ENCODE measurements at regions not wholly inside any gene's neighbourhood (a gene's known extent, or its start where the extent isn't known, plus 50 kb on each side); places are given as distances from the start of the nearest gene placed in this dataset.
"Not testable (repeated sequence)": the region's sequence is repeated elsewhere in the genome, so short reads cannot be mapped to it uniquely, and the experiment has no call there.

DNA sequence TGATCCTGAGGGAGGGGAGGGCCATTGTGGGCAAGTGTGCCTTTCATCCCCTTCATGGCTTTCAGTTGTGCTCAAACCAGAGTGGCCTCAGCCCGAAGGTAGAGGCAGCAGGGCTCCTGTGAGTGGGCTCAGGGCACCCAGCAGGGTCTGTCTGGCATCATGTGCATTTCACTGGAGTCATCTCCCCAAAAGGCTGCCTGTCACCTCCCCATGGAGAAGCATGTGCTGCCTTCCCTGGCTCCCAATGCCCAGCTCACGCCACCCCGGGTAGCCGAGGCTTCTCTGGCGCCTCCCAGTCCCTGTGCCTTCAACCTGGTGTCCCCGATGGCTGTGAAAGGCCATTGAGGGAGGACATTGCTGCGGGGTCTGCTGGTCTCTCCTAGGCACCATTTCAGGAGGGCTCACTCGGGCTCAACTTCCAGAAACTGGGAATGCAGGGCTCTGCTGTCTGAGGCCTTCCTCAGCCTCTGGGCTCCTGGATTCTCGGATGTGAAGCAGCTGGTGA is 213.9 kb downstream of the BANP start:
- FAIRE-seq: not testable (repeated sequence)

DNA sequence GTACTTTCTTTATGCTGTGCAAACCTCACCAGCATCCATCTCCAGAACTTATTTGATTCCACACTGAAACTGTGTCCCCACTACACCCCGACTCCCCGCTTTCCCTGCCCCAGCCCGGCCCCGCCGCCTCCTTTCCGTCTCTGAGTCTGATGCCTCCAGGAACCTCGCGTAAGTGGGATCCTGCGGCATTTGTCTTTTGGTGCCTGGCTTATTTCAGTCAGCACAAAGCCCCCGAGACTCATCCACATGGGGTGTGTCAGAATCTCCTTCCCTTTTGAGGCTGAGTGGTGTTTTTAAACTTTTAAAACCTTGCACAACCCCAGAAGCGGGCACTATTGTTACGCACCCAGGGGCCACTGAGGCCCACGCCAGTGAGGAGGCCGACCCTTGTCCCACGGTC is 214.4 kb downstream of the BANP start:
- FAIRE-seq: not testable (repeated sequence)

DNA sequence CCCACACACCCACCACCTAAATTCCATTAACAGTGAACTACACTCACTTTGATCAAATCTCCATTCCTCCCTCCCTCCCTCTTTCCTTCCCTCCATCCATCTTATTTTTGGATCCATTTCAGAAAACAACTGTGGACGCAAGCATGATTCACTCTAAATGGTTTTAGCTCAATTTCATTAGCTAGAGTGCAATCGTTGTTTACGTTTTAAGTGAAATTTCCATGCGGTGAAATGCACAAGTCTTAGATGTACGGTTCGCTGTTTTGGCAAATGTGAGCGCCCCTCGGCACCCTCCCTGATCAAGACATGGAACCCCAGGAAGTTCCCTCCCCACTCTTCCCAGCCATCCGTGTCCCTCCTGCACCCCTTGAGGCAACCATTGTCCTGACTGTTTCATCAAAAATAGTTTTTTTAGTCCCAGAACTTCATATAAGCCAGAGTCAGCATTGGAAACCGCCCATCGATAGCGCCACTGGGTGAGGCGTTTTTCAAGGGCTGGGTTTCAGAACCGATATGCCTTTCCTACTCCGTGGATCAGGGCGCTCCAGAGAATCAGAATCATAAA is 215.1 kb downstream of the BANP start:
- peak; percentile 92 for FAIRE-seq

DNA sequence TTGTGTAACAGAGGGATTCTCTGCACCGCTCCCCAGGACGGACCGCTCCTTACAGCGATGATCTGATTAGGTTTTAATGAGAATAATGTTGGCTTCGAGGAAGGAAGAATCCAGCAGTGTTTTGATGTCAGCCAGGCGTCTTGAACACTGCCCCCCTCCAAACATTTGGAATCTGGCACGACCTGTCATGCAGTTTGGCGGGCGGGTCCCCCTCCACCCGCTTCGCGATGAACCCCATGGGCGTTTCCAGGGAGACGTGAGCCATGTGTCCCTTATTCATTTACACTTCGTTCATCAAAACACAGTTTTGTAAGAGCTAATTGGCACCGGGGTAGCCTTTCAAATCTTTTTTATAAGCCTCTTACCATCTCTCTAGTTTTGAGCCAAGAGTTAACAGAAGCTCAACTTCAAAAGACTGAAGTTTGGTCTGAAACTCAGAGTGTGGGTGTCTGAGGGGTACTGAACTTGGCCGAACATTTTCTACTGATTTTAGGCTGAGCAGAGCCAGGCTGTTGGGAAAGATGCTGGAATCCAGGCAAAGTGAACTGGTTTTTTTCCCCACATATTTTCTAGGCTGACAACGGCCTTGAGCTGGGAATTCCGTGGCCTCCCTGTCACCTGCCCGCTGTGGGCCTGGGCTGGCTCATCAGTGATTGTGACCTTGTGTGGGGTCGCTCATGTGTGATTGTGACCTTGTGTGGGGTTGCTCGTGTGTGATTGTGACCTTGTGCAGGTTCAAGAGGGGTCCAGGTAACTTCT is 214.8 kb upstream of the ZNF469 start:
- not testable (repeated sequence) for FAIRE-seq

DNA sequence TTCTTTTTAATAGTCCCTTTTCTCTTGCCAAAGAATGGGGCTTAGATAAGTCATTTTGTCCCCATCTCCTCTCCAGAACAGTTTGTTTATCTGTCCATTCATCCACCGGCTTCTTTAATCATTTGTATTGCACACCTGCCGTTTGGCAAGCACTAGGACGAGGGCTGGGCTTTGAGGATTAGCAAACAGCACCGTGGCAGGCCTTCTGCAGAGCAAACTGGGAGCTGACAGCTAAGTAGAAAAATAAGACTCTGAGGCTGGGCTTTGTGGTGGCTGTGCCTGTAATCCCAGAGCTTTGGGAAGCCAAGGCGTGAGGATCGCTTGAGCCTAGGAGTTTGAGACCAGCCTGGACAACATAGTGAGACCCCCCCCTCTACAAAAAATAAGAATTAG is 214.2 kb upstream of the ZNF469 start:
- FAIRE-seq: not testable (repeated sequence)

DNA sequence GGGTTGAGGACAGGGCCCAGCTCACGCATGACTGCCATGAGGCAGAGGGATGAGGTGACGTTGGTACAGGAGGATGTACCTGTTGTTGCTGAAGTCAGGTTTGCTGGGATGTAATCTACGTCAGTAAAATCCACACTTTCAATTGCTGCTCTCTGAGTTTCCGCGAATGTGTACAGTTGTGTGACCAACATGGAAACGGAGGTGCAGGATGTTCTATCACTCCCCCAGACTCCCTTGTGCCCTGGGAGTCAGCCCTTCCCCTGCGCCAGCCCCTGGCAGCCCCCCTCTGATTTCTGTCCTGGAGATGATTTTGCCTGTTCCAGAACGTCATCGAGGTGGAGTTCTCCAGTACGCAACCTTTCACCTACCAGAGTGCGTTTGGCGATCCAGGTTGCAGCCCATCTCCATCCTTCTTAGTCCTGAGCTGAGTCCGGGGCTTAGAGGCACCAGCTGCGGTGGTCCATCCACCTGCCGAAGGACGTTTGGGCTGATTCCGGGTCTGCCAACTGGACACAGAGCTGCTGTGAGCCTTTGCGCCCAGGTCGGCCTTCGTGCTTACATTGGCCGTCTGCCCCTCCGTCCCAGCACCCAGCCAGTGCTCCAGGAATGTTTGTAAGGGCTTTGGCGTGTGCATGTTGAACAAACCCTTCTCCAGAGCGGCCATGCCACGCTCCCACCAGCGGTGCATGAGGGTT is 213.5 kb upstream of the ZNF469 start:
- not testable (repeated sequence) for FAIRE-seq

DNA sequence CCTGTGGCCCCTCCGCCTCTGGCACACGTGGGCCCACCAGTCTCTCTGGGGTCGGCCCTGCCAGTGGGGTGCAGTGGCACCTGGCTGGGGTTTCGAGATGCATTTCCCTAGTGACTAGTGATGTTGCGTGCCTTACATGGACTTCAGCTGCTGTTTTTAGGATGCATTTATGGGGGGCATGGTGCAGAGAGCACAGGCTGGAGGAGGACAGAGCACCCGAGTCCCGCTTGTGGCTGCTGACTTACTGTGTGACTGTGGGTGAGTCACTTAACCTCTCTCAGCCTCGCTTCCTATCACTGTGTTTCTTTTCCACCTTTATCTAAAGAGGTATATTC is 213.0 kb upstream of the ZNF469 start:
- FAIRE-seq: not testable (repeated sequence)

DNA sequence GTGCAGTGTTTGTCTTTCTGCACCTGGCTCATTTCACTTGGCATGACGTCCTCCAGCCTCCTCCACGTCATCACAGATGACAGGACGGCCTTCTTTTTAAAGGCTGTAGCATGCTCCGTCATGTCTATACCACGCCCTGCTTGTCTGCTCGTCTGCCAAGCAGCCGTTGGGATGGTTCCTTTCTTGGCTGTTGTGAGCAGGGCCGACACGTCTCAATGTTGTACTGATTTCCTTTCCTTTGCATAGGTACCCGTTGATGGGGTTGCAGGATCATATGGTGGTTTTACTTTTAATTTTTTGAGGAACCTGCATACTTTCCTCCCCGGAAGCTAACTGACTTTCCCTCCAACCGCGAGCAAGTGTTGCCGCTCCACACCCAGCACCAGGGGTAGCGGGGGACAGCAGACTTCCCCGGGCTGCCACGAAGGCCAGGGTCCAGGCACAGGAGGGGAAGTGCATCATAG is 212.2 kb upstream of the ZNF469 start:
- no peak for FAIRE-seq

DNA sequence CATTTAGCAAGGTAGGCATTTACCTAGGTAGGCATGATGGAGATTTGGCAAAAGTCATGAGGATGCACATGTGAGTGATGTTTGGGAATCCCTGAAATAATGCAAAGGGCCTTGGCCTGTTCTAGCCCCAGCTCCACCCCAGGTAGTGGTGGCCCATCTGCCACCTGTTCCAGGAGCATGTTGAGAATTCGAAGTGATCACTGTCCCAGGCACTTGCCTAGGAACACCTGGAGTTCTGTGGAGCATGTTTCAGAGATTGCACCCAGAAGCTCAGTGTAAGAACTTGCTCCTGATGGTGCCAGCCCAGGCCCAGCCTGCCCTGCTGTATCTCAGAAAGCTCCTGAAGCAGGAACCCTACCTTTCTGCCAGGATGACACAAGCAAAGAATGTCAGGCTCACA is 211.6 kb upstream of the ZNF469 start:
- not testable (repeated sequence) for FAIRE-seq

DNA sequence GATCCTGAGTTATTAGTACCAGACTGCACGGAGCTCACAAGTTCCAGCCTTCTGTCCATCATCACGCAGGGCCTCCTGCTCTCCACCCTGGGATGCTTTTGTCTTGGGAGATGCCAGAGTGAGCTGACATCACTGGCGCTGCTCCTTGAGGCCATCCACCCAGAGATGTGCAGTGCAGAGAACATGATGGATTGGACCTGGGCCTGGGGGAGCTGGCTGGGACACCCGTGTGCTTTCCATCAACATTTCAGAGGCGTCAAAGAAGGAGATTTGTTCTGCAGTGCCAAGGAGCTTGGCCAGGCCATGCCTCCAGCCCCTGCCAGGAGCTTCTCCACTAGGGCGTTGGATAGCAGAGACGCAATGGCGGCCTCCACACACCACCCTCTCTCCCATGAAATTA is 206.6 kb upstream of the ZNF469 start:
- not testable (repeated sequence) for FAIRE-seq

DNA sequence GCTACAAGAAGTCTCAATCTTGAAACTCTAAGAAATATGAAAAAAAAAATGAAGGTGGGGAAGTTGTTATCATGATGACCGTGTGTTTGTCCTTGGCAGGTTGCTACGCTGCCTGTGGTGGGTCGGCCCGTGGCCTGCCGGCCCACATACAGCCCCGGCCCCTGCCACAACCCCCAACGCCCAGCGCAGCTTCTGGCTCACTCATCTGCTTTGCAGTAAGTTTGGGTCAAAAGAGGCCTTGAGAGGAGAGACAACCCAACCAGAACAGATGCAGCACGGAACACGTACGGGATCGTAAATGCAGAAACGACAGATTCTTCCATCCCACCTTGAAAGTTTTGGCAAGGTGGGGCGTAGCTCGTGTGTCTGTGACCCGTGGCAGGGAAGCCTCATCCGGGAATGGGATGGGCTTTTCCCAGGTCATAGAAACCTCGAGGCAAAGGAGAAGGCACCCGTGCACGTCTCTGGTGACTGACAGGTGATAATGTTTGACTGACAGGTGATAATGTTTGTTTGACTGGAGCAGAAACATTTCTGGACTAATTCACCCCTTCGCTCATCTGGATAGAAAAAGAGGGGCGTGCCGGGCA is 206.1 kb upstream of the ZNF469 start:
- FAIRE-seq: not testable (repeated sequence)

DNA sequence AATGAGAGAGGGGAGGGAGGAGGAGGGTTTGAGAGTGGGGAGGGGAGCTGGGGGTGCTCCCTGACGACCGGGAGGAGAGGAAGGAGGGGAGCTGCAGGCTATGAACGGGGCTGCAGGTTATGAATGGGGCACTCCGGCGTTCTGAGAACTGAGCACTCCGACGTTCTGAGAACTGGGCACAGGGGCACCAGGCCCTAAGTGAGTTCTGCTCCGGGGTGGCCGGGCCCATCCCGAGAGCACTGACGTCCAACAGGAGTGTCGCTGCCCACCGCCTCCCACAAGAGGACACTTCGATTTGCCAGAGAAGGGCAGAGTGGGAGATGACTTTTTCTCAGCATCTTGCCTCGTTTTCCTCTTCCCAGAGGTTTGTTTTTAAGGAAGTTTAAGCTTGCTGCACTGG is 204.5 kb upstream of the ZNF469 start:
- FAIRE-seq: not testable (repeated sequence)

DNA sequence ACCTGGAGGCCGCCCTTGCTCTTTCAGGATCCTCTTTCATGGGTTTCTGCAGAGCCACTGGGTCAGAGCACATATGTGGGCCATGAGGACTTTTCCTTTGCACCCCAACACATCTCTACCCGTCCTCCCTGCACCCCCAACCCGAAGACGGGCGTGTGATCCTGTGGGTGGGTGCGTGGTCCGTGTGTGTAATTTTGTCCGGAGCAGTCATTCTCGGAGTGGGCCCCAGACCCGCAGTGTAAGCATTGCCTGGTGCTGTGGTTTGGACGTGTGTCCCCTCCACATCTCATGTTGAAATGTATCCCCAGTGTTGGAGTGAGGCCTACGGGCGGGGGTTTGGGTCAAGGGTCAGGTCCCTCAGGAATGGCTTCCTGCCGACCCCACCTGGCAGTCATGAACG is 203.9 kb upstream of the ZNF469 start:
- FAIRE-seq: not testable (repeated sequence)

DNA sequence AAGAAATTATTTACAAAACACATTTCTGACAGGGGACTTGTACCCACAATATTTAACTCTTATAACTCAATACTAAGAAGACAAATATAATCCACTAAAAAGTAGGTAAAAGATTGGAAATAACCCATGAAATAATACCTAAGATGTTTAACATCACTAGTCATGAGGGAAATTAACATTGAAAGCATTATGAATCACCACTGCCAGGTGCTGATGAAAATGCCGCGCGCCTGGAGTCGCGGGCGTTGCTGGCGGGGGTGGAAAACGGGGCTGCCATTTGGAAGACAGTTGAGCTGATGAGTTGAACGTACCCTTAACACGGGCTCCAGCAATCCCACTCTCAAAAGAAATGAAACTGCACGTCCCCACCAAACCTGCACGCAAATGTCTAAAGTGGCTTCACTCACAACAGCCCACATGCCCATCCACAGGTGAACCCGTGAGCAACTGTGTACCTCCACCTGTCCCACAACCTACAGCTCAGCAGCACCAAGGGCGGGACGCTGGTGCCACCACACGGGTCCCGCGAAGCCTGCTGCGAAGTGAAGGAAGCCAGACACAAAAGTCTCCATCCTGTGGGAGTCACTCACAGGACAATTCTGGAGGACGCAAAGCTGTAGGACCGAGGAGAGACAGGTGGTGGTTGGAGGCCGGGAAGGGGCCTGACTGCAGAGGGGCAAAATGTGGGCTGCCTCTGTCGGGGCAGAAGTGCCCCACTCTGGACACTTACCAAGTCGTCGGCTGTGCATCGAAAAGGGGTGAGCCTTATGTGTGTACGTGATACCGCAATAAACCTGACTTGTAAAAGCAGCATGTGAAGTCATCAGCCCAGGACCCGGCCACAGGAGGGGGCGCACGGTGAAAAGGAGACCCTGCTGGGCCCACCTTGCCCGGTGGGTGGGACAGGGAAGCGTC is 199.5 kb upstream of the ZNF469 start:
- not testable (repeated sequence) for FAIRE-seq

DNA sequence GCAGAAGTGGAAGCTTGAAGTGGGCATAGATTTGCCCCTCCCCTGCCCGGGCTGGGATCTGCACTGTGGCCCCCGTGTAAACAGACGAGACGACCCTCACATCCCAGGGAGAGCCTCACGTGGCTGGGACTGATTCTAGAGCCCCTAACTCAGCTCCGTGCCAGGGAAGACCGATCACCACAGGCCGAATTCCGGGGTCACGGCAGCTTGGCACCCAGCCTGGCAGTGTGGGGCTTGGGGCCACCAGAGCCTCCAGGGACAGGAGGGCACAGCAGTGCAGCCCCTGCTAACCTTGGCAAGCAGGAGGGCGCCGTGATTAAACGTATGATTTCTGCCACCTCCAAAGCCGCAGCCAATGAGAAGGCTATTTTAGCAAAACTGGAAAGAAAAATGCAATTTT is 198.7 kb upstream of the ZNF469 start:
- FAIRE-seq: not testable (repeated sequence)

DNA sequence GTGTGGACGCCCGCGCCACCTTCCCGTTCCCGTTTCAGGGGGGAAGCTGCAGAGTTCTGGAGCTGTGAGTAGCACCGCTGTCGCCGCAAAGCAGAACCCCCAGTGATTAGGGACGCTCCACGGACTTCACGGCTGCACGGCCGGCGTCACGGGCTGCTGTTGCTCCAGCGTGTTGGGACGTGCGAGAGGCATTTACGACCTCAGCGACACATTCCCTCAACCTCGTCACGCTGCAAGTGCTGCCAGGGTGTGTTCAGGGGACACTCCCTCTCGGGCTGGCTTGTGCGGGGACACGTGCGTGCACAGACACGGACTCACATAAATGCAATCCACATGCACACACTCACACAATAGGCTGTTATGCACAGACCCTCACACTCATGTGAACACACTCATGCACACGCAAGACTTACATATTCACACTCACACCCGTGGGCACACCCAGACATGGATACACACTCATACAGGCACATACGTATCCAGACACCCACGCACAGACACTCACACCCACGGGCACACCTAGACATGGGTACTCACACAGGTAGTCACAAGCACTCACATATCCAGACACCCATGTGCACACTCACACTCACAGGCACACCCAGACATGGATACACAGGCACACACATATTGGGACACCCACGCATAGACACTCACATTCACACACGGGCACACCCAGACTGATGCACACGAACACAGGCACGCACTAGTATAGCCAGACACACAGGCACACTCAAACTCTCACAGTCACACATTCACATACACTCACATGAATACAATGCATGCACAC is 198.0 kb upstream of the ZNF469 start:
- not testable (repeated sequence) for FAIRE-seq

DNA sequence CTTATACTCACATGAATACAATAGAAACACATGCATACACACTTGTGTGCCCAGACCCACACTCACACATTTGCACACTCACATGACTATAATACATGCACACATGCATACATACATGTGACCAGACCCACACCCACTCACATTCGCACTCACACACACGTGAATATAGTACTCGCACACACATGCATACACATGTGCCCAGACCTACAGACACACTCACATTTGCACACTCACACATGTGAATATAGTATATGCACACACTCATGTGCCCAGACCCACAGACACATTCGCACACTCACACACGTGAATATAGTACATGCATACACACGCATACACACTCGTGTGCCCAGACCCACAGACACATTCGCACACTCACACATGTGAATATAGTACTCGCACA is 197.4 kb upstream of the ZNF469 start:
- FAIRE-seq: not testable (repeated sequence)

DNA sequence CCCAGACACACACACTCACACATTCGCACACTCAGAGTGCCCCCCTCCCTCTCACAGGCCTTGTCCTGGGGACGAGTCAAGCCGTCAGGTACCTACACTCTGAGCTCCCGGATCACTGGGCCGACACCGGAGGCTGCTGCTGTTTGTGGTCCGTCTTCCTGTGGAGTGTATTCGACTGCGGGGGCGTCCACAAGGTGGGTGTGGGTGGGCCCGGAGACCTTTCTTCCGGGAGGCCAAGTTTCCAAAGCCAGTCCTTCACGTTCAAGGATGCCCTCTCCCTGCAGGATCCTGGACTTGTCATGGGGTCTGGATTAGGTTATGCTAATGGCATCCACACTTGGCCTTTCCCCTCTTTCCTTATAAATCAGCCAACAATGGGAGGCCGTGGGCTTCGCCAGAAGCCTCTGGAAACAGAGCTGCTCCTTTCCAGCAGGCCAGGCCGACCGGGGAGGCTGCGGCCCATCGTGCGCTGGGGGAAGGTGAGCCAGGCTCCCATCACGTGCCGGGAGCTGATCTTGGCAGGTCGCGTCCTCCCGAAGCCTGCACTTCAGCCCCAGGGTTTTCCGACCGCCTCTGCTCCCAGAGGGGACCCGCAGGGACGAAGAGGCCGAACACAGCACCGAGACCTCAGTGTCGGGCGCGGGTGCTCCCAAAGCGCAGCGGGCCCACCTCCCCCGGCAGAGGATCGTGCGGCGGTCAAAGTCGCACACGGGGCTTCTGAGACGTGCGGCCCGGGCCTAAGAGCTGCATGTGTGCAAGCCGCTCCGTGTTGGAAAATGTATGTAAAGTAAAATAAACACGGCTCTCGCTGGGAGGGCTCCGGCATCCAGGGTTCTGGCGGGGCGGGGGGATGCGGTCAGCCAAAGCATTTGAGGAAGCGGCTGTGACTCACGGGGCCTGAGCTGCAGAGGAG is 196.5 kb upstream of the ZNF469 start:
- not testable (repeated sequence) for FAIRE-seq

DNA sequence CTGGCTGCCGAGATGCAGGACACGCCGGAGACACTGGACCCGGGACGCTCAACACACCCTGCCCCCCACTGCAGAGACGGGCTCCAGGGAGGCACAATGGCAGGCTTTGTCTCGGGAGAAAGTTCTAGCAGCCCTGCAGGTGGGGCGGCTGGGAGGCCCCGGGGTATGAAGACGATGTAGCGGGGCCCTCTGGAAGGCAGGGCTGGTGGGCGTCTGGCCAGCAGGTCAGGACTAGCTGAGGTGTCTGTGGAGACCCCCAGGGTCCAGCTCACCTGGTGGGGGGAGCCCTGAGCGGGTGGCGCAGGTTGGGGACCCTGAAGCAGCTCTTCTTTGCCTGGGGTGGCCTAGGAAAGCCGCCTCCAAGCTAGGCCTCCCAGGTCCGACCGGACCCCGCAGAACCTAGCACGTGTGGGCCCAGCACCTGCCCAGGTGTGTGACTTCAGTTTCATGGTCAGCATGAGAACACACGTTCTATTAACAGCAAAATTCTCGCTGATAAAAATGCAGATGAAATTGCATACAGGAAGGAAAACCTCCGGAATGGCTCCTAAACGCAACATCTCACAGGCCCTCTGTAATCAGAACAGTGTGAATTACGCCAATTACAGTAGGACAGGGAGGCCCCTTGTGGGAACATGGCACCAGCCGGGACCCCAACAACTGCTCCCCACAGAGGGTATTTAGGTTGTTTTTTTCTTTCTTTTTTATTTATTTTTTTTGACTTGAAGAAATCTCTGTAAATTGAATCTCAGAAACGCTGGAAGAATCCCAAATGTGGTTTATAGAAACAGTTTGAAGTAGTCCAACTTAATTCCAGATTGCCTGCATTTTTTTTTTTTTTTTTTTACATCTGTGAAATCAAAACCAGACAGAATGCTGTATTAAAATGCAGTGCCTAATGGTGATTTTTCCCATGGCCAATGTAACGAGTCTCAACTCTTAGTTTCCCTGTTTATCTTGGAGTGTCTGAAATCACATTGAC is 195.6 kb upstream of the ZNF469 start:
- FAIRE-seq: not testable (repeated sequence)
